ENCODE measurements at regions not wholly inside any gene's neighbourhood (a gene's known extent, or its start where the extent isn't known, plus 50 kb on each side); places are given as distances from the start of the nearest gene placed in this dataset.

DNA sequence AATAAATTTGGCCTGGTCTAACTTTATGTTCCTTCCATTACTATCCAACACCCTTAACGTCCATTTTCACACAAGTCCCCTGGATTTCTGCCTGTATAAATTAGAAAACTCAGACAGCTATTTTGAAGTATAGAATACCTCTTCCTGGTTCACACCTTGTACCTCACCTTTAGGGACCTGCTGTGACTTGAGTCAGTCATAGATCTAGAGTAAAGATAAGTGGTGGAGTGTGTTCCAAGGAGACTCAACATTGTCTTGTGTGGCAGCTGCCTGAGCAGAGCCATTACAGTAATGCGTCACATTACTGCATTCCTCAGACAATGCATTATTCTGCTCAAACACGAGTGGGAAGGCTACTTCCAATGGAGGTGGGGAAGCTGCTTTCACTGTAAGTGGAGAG, 513.9 kb downstream of the ADRA2A start:
- TF ChIP-seq EZH2phosphoT487 (IDR thresholded peaks at IDR 0.05; ENCODE audit: borderline replicate concordance) = no peak
- TF ChIP-seq, protein P1, sequence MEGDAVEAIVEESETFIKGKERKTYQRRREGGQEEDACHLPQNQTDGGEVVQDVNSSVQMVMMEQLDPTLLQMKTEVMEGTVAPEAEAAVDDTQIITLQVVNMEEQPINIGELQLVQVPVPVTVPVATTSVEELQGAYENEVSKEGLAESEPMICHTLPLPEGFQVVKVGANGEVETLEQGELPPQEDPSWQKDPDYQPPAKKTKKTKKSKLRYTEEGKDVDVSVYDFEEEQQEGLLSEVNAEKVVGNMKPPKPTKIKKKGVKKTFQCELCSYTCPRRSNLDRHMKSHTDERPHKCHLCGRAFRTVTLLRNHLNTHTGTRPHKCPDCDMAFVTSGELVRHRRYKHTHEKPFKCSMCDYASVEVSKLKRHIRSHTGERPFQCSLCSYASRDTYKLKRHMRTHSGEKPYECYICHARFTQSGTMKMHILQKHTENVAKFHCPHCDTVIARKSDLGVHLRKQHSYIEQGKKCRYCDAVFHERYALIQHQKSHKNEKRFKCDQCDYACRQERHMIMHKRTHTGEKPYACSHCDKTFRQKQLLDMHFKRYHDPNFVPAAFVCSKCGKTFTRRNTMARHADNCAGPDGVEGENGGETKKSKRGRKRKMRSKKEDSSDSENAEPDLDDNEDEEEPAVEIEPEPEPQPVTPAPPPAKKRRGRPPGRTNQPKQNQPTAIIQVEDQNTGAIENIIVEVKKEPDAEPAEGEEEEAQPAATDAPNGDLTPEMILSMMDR (conservative IDR thresholded peaks at IDR 0.05; ENCODE audit: low read length) = no peak

Data from Loucy (cell line).